ENCODE measurements at regions not wholly inside any gene's neighbourhood (a gene's known extent, or its start where the extent isn't known, plus 50 kb on each side); places are given as distances from the start of the nearest gene placed in this dataset.
"Not testable (repeated sequence)": the region's sequence is repeated elsewhere in the genome, so short reads cannot be mapped to it uniquely, and the experiment has no call there.

DNA sequence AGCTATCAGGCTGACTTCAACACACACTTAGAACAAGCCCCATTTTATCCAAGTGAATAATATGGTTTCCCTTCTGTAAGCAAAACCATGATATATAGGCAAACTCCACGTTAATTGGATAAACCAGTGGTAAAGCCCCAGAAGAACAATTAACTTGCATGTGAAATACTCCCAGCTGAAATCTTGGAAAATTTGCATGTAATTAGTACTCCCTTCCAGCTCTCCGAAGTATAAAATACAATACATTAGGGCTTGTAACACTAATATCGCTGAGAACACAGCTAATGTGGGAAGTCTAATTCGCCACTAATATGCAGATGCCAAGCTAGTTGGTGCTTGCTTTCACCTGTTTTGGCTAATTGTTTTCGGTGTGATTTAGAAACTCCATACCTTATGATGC is 859.0 kb upstream of the AUTS2 start:
- no peaks in the 10 kb centered on the region for H3K36me3 Mint-ChIP-seq
- no peak overlapping the region for H3K4me3 Mint-ChIP-seq
- DNase-seq: no peak
- no peaks in the 10 kb centered on the region for H3K4me1 Mint-ChIP-seq
- peaks cover 0 to 23% (median 7%) of the 10 kb centered on the region in 6 donors for H3K9me3 Mint-ChIP-seq
- no peaks in the 10 kb centered on the region for H3K27me3 Mint-ChIP-seq (ENCODE audit: low read depth in 3 of 3)
- H3K27ac Mint-ChIP-seq: no peak overlapping the region

DNA sequence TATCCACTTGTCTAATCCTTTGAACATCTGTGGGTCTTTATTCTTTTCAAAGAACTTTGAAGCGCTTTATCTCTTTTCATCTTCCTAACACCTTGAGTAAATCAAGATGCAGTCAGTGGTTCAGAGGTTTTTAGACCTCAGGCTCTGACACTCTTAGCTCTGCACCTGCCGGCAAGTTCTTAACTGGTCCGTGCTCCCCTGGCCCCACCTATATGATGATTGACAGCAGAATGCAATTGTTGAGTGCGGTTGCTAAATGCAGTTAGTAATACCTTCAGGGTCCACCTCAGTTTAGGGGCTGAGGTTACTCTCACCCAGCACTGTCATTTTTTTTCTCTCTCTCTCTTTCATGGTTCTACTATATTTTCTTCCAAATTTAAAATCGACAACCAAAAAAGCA is 854.2 kb upstream of the AUTS2 start:
- H3K27me3 Mint-ChIP-seq (ENCODE audit: low read depth in 3 of 3): peaks cover 0 to 2% (median 0%) of the 10 kb centered on the region in 3 donors
- peaks cover 0 to 10% (median 4%) of the 10 kb centered on the region in 6 donors for H3K9me3 Mint-ChIP-seq
- H3K36me3 Mint-ChIP-seq: no peaks in the 10 kb centered on the region
- no peaks in the 10 kb centered on the region for H3K4me1 Mint-ChIP-seq
- no peak overlapping the region for H3K4me3 Mint-ChIP-seq
- DNase-seq: no peak
- no peak overlapping the region for H3K27ac Mint-ChIP-seq

DNA sequence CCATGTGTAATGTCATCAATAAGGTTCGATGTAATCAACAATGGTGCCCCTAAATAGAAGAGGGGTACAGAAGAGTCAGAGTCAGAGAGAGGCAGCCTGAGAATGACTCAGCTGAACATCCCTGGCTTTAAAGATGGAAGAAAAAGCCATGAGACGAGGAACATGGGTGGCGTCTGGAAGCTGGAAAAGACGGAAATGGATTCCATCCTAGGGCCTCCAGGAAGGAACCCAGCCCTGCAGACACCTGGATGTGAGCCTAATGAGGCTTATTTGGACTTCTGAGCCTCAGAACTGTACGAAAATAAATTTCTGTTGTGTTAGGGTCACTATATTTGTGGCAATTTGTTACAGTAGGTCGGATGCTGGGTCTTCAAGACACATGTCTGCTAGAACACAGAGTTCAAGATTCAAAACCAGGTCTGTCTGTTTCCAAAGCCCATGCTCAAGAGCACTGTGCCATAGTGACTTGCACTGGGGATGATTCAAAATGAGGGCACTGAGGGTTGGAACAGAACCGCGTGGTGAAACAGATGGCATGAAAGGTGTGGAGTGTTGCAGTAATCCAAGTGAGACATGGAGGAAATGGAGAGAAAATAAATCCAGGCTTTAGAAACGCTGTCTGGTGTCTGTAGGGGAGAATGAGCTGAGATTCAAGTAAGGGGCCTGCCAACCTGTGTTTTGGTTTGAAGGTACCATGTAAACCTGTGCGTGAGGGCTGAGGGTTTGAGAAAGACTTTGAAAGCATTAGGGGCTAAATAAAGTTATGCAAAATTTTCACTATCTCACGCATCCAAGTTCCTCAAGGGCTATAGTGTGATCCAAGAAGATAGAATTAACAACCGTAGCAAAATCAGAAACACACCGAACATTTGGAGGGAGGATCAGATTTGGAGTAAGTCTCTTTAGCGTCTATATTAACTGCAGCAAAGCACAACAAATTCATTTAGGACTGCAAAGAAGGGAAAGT is 849.1 kb upstream of the AUTS2 start:
- H3K27me3 Mint-ChIP-seq (ENCODE audit: low read depth in 3 of 3): peaks cover 0 to 2% (median 1%) of the 10 kb centered on the region in 3 donors
- peaks cover 2 to 13% (median 10%) of the 10 kb centered on the region in 6 donors for H3K9me3 Mint-ChIP-seq
- no peak for DNase-seq
- H3K4me3 Mint-ChIP-seq: no peak overlapping the region
- no peak overlapping the region for H3K27ac Mint-ChIP-seq
- H3K36me3 Mint-ChIP-seq: no peaks in the 10 kb centered on the region
- H3K4me1 Mint-ChIP-seq: no peaks in the 10 kb centered on the region

DNA sequence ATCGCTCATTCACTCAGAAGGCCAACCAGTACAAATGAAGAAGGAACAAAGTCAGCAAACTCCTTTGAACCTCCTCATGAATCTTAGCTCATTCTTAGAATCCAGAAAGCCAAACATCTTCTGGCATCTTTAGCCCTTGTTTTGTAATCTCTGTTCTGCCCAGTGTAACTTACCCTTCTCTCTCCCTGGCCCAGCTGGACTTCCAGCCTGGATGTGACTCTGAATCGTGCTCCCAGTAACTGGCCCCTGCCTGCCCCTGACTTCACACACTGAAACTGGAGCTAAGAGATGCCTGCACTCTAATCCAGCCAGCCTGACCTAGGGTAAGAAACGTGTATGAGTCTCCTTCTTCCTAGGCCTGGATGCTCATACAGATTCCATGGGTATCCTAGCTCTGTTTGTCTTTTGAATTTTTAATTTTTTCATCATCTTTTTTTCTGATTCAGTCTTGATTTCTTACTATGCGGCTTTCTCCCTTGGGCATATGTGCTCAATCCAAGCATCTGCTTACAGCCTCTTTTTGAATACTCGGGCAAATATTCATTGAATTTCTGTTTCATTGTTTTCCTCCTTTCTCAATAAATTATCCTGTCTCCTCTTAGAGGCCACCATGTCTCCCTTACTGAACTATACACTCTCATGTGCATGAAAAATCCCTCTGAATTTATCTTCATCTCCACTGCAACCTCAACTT is 845.6 kb upstream of the AUTS2 start:
- no peak overlapping the region for H3K27ac Mint-ChIP-seq

DNA sequence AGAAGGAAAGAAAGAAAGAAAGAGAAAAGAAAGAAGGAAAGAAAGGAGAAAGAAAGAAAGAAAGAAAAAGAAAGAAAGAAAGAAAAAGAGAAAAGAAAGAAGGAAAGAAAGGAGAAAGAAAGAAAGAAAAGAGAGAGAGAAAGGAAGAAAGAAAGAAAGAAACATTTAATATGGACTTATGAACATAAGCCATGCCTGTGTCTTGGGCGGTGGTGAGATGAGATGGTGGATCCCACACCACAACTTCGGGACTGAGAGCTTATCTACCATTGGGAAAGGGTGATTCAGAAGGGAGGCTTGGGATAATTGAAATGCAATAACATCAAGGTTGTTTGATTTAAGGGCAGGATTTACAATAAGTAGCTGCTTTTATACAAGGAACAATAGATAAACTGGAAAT is 843.9 kb upstream of the AUTS2 start:
- H3K27me3 Mint-ChIP-seq (ENCODE audit: low read depth in 3 of 3): peaks cover 0 to 5% (median 3%) of the 10 kb centered on the region in 3 donors
- H3K4me3 Mint-ChIP-seq: no peak overlapping the region
- H3K9me3 Mint-ChIP-seq: peaks cover 3 to 17% (median 9%) of the 10 kb centered on the region in 6 donors
- DNase-seq: no peak
- no peak overlapping the region for H3K27ac Mint-ChIP-seq
- no peaks in the 10 kb centered on the region for H3K36me3 Mint-ChIP-seq
- no peaks in the 10 kb centered on the region for H3K4me1 Mint-ChIP-seq

More for the DNA sequence above, 845.6 kb upstream of the AUTS2 start:
- H3K4me1 Mint-ChIP-seq: no peaks in the 10 kb centered on the region
- no peak for DNase-seq
- no peaks in the 10 kb centered on the region for H3K36me3 Mint-ChIP-seq
- peaks cover 3 to 17% (median 9%) of the 10 kb centered on the region in 6 donors for H3K9me3 Mint-ChIP-seq
- peaks cover 0 to 3% (median 2%) of the 10 kb centered on the region in 3 donors for H3K27me3 Mint-ChIP-seq (ENCODE audit: low read depth in 3 of 3)
- no peak overlapping the region for H3K4me3 Mint-ChIP-seq

DNA sequence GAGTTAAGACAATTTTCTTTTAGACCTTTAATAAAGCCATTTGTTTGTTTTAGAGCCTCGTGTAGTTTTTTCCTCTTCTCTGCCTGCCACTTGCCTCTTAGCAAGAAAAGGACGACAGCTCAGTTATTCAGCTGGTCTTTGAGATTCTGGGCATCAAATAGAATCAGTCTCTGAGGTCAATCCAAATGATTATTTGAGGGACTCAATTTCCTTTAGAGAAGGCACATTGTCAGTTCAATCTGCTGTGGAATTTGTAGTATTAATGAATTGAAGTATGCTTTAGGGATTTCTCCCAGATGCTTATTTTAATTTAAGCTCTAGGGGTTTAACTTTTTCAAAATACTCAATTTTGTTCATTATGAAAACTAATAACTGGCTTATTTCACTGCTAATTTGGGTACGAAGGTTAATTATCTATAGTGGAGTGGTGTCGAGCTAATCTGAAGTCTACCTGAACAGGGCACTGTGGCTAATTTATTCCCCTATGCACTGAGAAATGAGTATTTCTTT is 841.2 kb upstream of the AUTS2 start:
- Mint-ChIP-seq H3K27me3 (ENCODE audit: low read depth in 3 of 3) (peaks cover 2 to 5% (median 3%) of the 10 kb centered on the region in 3 donors), H3K4me3 (no peak overlapping the region), H3K4me1 (no peaks in the 10 kb centered on the region), H3K36me3 (no peaks in the 10 kb centered on the region), H3K9me3 (peaks cover 3 to 21% (median 11%) of the 10 kb centered on the region in 6 donors), H3K27ac (no peak overlapping the region)
- no peak for DNase-seq

DNA sequence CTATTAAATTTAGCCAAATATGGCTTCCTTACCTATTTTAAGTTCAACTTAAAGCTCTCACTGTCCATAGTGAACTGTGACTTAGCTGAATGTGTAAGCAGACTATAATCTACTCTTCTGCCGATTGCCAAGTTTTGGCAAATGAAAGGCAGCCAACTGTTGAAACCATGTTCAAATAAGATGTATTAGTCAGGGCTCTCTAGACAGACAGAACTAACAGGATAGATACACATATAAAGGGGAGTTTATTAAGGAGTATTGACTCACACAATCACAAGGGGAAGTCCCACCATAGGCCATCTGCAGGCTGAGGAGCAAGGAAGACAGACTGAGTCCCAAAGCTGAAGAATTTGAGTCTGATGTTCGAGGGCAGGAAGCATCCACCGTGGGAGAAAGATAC is 837.7 kb upstream of the AUTS2 start:
- no peak for DNase-seq
- no peaks in the 10 kb centered on the region for H3K4me1 Mint-ChIP-seq
- H3K27ac Mint-ChIP-seq: no peak overlapping the region
- peaks cover 2 to 5% (median 3%) of the 10 kb centered on the region in 3 donors for H3K27me3 Mint-ChIP-seq (ENCODE audit: low read depth in 3 of 3)
- no peaks in the 10 kb centered on the region for H3K36me3 Mint-ChIP-seq
- H3K9me3 Mint-ChIP-seq: peaks cover 6 to 19% (median 10%) of the 10 kb centered on the region in 6 donors
- H3K4me3 Mint-ChIP-seq: no peak overlapping the region

DNA sequence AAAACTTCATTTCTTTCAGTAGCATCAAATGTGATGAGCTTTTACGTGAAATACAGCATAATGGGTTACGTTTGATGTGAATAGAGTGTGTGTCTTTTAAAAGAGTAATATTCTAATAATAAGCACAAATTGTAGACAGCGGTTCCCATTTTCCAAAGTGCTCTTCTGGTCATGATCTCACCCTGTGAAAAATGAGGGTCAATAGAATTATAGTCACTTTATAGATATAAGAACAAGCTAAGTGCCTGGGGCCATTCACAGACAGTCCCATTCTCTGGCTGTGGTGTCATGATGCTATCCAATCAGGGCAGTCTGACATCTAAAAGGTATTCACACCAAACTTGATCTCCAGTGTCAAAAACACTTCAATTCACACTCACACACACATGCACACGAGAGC is 830.8 kb upstream of the AUTS2 start:
- DNase-seq: no peak
- Mint-ChIP-seq H3K36me3 (peaks cover 0 to 4% (median 0%) of the 10 kb centered on the region in 3 donors), H3K4me3 (no peak overlapping the region), H3K27me3 (ENCODE audit: low read depth in 3 of 3) (peaks cover 0 to 3% (median 3%) of the 10 kb centered on the region in 3 donors), H3K27ac (no peak overlapping the region), H3K4me1 (no peaks in the 10 kb centered on the region), H3K9me3 (peaks cover 7 to 26% (median 18%) of the 10 kb centered on the region in 6 donors)

DNA sequence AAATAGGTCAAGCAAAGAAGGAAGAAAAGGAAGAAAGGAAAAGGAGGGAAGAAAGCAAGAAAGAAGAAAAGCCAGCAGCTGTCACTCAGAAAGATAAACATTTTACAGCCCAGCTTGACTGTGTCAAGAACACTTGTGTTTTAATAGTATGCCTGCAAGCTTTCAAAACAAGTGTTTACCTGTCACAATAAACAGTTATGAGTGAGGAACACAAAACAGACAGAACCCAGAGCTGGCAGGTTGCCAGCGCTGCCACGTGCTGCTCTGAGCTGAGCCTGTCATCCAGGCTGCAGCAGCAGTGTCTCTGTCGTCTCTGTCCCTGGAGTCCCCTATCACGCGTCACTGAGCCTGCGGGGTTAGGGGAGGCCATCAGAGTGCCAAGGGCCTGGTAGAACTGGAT is 827.6 kb upstream of the AUTS2 start:
- Mint-ChIP-seq H3K9me3 (peaks cover 7 to 18% (median 13%) of the 10 kb centered on the region in 6 donors), H3K4me1 (no peaks in the 10 kb centered on the region), H3K27ac (no peak overlapping the region), H3K36me3 (peaks cover 0 to 4% (median 0%) of the 10 kb centered on the region in 3 donors), H3K27me3 (ENCODE audit: low read depth in 3 of 3) (peaks cover 0 to 4% (median under 1%) of the 10 kb centered on the region in 3 donors), H3K4me3 (no peak overlapping the region)
- no peak for DNase-seq

DNA sequence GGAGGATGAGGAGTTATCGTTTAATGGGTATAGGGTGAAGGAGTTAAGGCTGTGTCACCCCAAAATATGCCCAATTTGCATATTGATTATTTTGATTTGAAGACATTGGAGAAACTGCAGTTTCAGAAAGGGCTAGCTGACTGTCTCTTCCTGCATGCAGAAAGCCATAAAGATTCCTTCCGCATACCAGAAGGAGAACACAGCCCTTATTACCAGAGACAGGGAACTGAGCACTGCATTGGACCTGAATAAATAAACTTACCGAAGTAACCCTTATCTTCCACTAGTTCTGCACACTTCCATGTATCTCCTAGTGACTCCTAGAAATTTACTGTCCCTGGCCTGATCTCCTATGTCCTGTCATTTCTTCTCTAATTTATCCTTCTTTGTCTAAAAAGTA is 821.9 kb upstream of the AUTS2 start:
- Mint-ChIP-seq H3K9me3 (peaks cover 6 to 18% (median 8%) of the 10 kb centered on the region in 6 donors), H3K4me3 (no peak overlapping the region), H3K27me3 (ENCODE audit: low read depth in 3 of 3) (peaks cover 0 to 4% (median 1%) of the 10 kb centered on the region in 3 donors)

DNA sequence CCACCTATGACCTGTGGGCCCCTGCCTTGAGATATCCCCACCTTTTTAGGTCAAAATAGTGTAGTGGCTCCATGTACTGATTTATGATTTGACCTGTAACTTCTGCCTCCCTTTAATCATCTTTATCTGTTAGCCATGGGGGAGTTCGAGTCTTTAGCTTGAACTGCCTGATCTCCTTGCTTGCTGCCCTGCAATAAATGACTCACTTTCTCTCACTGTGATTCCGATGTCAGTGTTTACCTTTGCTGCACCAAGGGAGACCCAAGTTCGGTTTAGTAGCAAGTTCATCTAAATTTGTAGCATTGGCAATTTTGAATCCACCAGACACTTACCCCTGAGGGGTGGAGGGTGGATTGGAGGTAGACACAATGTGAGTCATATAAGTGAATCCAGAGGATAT is 814.6 kb upstream of the AUTS2 start:
- Mint-ChIP-seq H3K9me3 (peaks cover 2 to 20% (median 10%) of the 10 kb centered on the region in 6 donors), H3K4me1 (no peaks in the 10 kb centered on the region), H3K36me3 (peaks cover 0 to 5% (median 0%) of the 10 kb centered on the region in 3 donors), H3K27ac (no peak overlapping the region), H3K4me3 (no peak overlapping the region), H3K27me3 (ENCODE audit: low read depth in 3 of 3) (peaks cover 0 to 3% (median 2%) of the 10 kb centered on the region in 3 donors)
- DNase-seq: no peak

More for the DNA sequence above, 821.9 kb upstream of the AUTS2 start:
- no peaks in the 10 kb centered on the region for H3K4me1 Mint-ChIP-seq
- no peak for DNase-seq
- H3K27ac Mint-ChIP-seq: no peak overlapping the region
- peaks cover 0 to 4% (median 0%) of the 10 kb centered on the region in 3 donors for H3K36me3 Mint-ChIP-seq

DNA sequence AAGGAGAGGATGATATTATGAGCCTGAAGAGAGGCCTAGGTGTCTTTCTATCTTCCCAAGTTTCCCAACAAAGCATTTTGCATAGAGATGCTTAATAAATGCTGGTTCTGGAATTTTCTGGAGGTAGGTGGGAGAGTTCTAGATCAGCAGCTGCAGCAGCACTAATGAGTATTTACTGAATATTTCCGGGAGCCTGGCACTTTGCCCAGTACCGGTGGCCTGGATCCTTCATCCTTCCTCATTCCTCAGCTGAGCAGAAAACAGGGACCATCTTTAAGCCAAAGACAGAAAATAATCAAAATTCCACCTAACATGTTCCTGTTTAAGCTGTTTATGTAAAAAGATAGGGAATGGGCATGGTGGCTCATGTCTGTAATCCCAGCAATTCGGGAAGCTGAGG is 813.2 kb upstream of the AUTS2 start:
- Mint-ChIP-seq H3K4me3 (no peak overlapping the region), H3K4me1 (no peaks in the 10 kb centered on the region), H3K36me3 (peaks cover 0 to 5% (median 0%) of the 10 kb centered on the region in 3 donors), H3K27ac (no peak overlapping the region), H3K9me3 (peaks cover 2 to 11% (median 6%) of the 10 kb centered on the region in 6 donors), H3K27me3 (ENCODE audit: low read depth in 3 of 3) (peaks cover 0 to 3% (median 2%) of the 10 kb centered on the region in 3 donors)
- no peak for DNase-seq

DNA sequence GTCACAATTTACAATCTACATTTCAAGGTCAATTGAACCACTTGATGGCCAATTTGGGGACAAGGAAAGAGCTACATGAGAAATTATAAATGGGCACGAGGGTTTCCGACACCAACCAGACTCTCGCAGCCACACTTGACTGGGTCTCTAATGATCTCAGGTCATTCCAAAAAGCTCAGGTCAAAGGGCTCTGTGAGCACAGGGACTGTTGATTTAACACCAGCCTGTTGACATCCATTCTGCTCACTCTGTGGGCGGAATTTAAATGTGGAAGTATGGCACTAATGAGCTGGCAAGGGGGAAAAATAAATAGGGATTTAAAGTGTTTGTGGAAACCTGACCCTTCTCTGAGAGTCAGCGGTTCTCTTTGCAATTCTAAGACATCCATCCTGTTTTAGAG is 810.7 kb upstream of the AUTS2 start:
- Mint-ChIP-seq H3K4me3 (no peak overlapping the region), H3K27ac (no peak overlapping the region), H3K27me3 (ENCODE audit: low read depth in 3 of 3) (peaks cover 0 to 3% (median 2%) of the 10 kb centered on the region in 3 donors), H3K4me1 (no peaks in the 10 kb centered on the region), H3K36me3 (peaks cover 0 to 5% (median 0%) of the 10 kb centered on the region in 3 donors), H3K9me3 (peaks cover 2 to 19% (median 8%) of the 10 kb centered on the region in 6 donors)
- no peak for DNase-seq

DNA sequence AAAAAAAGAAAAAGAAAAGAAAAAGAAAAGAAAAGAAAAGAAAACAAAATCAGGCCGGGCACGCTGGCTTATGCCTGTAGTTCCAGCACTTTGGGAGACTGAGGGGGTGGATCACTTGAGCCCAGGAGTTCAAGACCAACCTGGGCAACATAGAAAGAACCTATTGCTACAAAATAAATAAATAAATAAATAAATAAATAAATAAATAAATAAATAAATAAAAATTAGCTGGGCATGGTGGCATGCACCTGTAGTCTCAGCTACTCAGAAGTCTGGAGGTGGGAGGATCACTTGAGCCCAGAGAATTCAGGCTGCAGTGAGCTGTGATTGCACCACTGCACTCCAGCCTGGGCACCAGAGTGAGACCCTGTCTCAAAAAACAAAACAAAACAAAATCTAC is 809.7 kb upstream of the AUTS2 start:
- H3K9me3 Mint-ChIP-seq: peaks cover under 1 to 19% (median 7%) of the 10 kb centered on the region in 6 donors
- H3K27me3 Mint-ChIP-seq (ENCODE audit: low read depth in 3 of 3); H3K4me3 Mint-ChIP-seq; DNase-seq; H3K36me3 Mint-ChIP-seq; H3K27ac Mint-ChIP-seq; H3K4me1 Mint-ChIP-seq: not testable (repeated sequence)

Data from immature natural killer cell (primary cell).